ENCODE measurements at regions not wholly inside any gene's neighbourhood (a gene's known extent, or its start where the extent isn't known, plus 50 kb on each side); places are given as distances from the start of the nearest gene placed in this dataset.

DNA sequence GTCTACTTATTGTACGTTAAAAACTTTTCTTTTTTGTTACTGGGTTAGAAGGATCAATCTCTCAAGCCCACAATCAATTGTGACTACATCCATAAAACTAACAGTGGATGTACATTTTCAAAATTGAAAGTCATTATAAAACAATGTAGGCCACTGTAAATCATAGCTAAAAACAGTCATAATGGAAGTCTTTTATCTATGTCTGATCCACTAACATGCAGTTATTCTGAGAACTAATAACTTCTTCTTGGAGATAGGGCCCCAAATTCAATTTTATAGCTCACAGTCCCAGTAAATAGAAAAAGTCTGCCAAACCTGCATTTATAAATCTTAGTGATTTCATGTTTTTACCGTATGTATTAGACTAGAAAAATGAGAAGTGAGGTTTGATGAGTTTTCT is 187.3 kb upstream of the MMS22L start:
- H3K4me3 ChIP-seq (ENCODE audit: low read length), result no peak overlapping the region
- H3K9me3 ChIP-seq (ENCODE audit: control insufficient read depth, insufficient read depth, low read length), result no peaks in the 10 kb centered on the region
- H3K9me2 ChIP-seq (replicated peaks; ENCODE audit: control insufficient read depth, low read length), result no peaks in the 10 kb centered on the region
- H4K20me1 ChIP-seq (ENCODE audit: control insufficient read depth, insufficient read depth, low read depth, low read length), result no peaks in the 10 kb centered on the region
- no peaks in the 10 kb centered on the region for H3K79me2 ChIP-seq (ENCODE audit: control insufficient read depth, low read length)
- no peaks in the 10 kb centered on the region for H3K27me3 ChIP-seq (ENCODE audit: control insufficient read depth, low read length)
- no peaks in the 10 kb centered on the region for H3K36me3 ChIP-seq (ENCODE audit: control insufficient read depth, low read length)
- no peaks in the 10 kb centered on the region for H3F3A ChIP-seq (ENCODE audit: control insufficient read depth, insufficient read depth)
- H3K4me1 ChIP-seq (ENCODE audit: control insufficient read depth, low read length), result no peaks in the 10 kb centered on the region
- TF ChIP-seq EZH2phosphoT487 (IDR thresholded peaks at IDR 0.05; ENCODE audit: borderline replicate concordance, low read length), result no peak
- TF ChIP-seq, protein P1, sequence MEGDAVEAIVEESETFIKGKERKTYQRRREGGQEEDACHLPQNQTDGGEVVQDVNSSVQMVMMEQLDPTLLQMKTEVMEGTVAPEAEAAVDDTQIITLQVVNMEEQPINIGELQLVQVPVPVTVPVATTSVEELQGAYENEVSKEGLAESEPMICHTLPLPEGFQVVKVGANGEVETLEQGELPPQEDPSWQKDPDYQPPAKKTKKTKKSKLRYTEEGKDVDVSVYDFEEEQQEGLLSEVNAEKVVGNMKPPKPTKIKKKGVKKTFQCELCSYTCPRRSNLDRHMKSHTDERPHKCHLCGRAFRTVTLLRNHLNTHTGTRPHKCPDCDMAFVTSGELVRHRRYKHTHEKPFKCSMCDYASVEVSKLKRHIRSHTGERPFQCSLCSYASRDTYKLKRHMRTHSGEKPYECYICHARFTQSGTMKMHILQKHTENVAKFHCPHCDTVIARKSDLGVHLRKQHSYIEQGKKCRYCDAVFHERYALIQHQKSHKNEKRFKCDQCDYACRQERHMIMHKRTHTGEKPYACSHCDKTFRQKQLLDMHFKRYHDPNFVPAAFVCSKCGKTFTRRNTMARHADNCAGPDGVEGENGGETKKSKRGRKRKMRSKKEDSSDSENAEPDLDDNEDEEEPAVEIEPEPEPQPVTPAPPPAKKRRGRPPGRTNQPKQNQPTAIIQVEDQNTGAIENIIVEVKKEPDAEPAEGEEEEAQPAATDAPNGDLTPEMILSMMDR (IDR thresholded peaks at IDR 0.05; ENCODE audit: low read depth, low read length, poor library complexity, severe bottlenecking), result no peak
- H3K4me2 ChIP-seq (ENCODE audit: low read length), result no peak overlapping the region
- no peak overlapping the region for H3K27ac ChIP-seq (ENCODE audit: low read depth, low read length)

DNA sequence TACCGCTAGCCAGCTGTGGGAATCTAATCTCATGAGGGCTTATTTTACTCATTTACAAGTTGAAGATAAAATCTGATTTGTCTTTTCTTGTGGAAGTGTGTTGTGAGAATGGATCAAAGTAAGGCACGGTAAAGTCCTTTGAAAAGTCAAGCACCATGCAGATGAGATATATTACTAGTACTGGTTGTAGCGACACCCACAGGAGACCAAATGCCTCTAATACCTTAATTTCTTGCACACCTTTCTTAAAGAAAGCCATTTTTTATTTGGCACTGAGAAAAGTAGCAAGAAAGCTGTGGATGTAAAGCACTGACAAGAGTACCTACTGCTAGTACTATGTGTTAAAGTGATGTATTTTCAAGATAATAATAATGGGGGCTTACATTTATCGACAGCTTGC is 191.0 kb upstream of the MMS22L start:
- Histone ChIP-seq H3K27ac (ENCODE audit: low read depth, low read length) (no peak overlapping the region), H4K20me1 (ENCODE audit: control insufficient read depth, insufficient read depth, low read depth, low read length) (no peaks in the 10 kb centered on the region), H3K79me2 (ENCODE audit: control insufficient read depth, low read length) (no peaks in the 10 kb centered on the region), H3F3A (ENCODE audit: control insufficient read depth, insufficient read depth) (no peaks in the 10 kb centered on the region), H3K36me3 (ENCODE audit: control insufficient read depth, low read length) (no peaks in the 10 kb centered on the region), H3K4me2 (ENCODE audit: low read length) (no peak overlapping the region), H3K9me2 (replicated peaks; ENCODE audit: control insufficient read depth, low read length) (no peaks in the 10 kb centered on the region), H3K4me1 (ENCODE audit: control insufficient read depth, low read length) (no peaks in the 10 kb centered on the region), H3K9me3 (ENCODE audit: control insufficient read depth, insufficient read depth, low read length) (no peaks in the 10 kb centered on the region), H3K4me3 (ENCODE audit: low read length) (no peak overlapping the region), H3K27me3 (ENCODE audit: control insufficient read depth, low read length) (no peaks in the 10 kb centered on the region)
- TF ChIP-seq, protein P1 (IDR thresholded peaks at IDR 0.05; ENCODE audit: low read depth, low read length, poor library complexity, severe bottlenecking), result no peak
- TF ChIP-seq EZH2phosphoT487 (IDR thresholded peaks at IDR 0.05; ENCODE audit: borderline replicate concordance, low read length), result no peak

DNA sequence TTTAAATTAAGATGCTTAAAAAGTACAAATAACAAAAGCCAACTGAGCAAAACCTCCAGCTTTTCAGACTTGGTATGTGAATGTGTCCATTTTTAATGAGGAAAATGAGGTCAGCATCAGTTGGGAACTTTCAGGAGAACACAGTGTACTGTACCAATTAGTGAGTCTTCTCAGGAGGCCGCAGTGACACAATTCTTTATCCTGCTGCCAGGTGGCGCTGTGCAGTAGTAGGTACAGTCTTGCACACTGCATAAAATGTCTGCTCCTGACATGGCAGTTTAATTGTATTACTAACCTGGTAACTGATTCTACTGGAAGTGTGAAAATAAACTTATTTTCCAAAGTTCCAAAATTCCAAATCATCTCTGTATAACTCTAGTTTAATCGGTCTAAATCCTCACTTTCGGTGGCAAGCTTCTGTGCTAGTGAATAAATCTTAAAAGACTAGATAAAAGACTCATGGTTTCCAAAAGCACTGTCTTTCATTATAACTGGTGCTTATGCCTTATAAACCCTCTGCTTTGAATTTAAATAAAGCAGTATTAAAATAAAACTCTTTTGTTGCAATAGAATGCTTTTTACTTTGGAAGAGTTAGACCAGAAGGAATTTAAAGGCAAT is 214.8 kb upstream of the MMS22L start:
- Histone ChIP-seq H3K4me3 (ENCODE audit: low read length) (no peak overlapping the region), H3K4me2 (ENCODE audit: low read length) (no peak overlapping the region), H3K4me1 (ENCODE audit: control insufficient read depth, low read length) (no peaks in the 10 kb centered on the region), H3K27ac (ENCODE audit: low read depth, low read length) (no peak overlapping the region), H3K27me3 (ENCODE audit: control insufficient read depth, low read length) (no peaks in the 10 kb centered on the region), H3K79me2 (ENCODE audit: control insufficient read depth, low read length) (no peaks in the 10 kb centered on the region), H3K9me2 (replicated peaks; ENCODE audit: control insufficient read depth, low read length) (no peaks in the 10 kb centered on the region), H4K20me1 (ENCODE audit: control insufficient read depth, insufficient read depth, low read depth, low read length) (no peaks in the 10 kb centered on the region), H3K9me3 (ENCODE audit: control insufficient read depth, insufficient read depth, low read length) (no peaks in the 10 kb centered on the region), H3K36me3 (ENCODE audit: control insufficient read depth, low read length) (no peaks in the 10 kb centered on the region), H3F3A (ENCODE audit: control insufficient read depth, insufficient read depth) (no peaks in the 10 kb centered on the region)
- TF ChIP-seq, protein P1 (IDR thresholded peaks at IDR 0.05; ENCODE audit: low read depth, low read length, poor library complexity, severe bottlenecking), result peak; percentile 92
- no peak for TF ChIP-seq EZH2phosphoT487 (IDR thresholded peaks at IDR 0.05; ENCODE audit: borderline replicate concordance, low read length)
